Fibroblast of lung (primary cell): ENCODE measurements at regions not wholly inside any gene's neighbourhood (a gene's known extent, or its start where the extent isn't known, plus 50 kb on each side); places are given as distances from the start of the nearest gene placed in this dataset.

Source experiments
- DNase-seq, 2 donors: peaks; one replicate each; pipeline versions ENCODE4 v3.0.0 to v3.0.0-alpha.2; 2010; ENCODE audit warnings: low read depth in 2 of 2
- H2AFZ ChIP-seq: 2 replicates; pipeline ENCODE4 v1.5.1; 2012; ENCODE audit warnings: low read length, control low read depth, inconsistent platforms
- H3K27ac ChIP-seq: 2 replicates; pipeline ENCODE4 v1.5.1; 2011; ENCODE audit warnings: low read length, control low read depth; ENCODE audit not compliant: insufficient read depth
- H3K27me3 ChIP-seq: 2 replicates; pipeline ENCODE4 v1.5.1; 2011; ENCODE audit warnings: mild to moderate bottlenecking, low read length; ENCODE audit not compliant: control insufficient read depth, insufficient read depth
- H3K36me3 ChIP-seq: 2 replicates; pipeline ENCODE4 v1.5.1; 2011; ENCODE audit warnings: low read length; ENCODE audit not compliant: control insufficient read depth, insufficient read depth
- H3K4me1 ChIP-seq: 2 replicates; pipeline ENCODE4 v1.5.1; 2011; ENCODE audit warnings: low read length; ENCODE audit not compliant: control insufficient read depth, insufficient read depth; ENCODE audit errors: extremely low read depth
- H3K4me2 ChIP-seq: 2 replicates; pipeline ENCODE4 v1.5.1; 2011; ENCODE audit warnings: low read length, control low read depth; ENCODE audit not compliant: insufficient read depth; ENCODE audit errors: extremely low read depth
- H3K4me3 ChIP-seq, 4 experiments: fragments of 200-600 bp in 1 of 4; sonication (generic) in 1 of 4; replicated peaks in 1 of 4; 2 replicates each; pipeline ENCODE4 v1.5.1; 2011 to 2016; ENCODE audit warnings: low read length in 4 of 4, low read depth in 3 of 4, mild to moderate bottlenecking in 3 of 4, control low read depth in 2 of 4, inconsistent platforms in 1 of 4, mixed read lengths in 1 of 4; ENCODE audit not compliant: insufficient read depth in 1 of 4; ENCODE audit errors: control extremely low read depth in 1 of 4
- H3K79me2 ChIP-seq: 2 replicates; pipeline ENCODE4 v1.5.1; 2012; ENCODE audit warnings: mild to moderate bottlenecking, low read length, inconsistent platforms; ENCODE audit not compliant: control insufficient read depth, insufficient read depth
- H3K9ac ChIP-seq: 2 replicates; pipeline ENCODE4 v1.5.1; 2011; ENCODE audit warnings: mild to moderate bottlenecking, low read length, control low read depth; ENCODE audit not compliant: insufficient read depth
- H3K9me3 ChIP-seq: 2 replicates; pipeline ENCODE4 v1.5.1; 2012; ENCODE audit warnings: low read depth, low read length; ENCODE audit not compliant: control insufficient read depth, insufficient read depth
- H4K20me1 ChIP-seq: 2 replicates; pipeline ENCODE4 v1.5.1; 2011; ENCODE audit warnings: low read length; ENCODE audit not compliant: control insufficient read depth, insufficient read depth; ENCODE audit errors: extremely low read depth
- EZH2 ChIP-seq: IDR thresholded peaks from 2 replicates; pipeline ENCODE4 v1.5.1; 2012; ENCODE audit warnings: low read length, control low read depth, mild to moderate bottlenecking; ENCODE audit errors: missing control alignments
- TF ChIP-seq, protein P1 (sequence below), 2 donors: IDR thresholded peaks in 1 of 2; conservative IDR thresholded peaks in 1 of 2; 1 replicate in 1 of 2; 2 replicates in 1 of 2; pipeline ENCODE4 v1.5.1; 2011 to 2012; ENCODE audit warnings: low read length in 2 of 2, control low read depth in 1 of 2, inconsistent platforms in 1 of 2, low read depth in 1 of 2, mild to moderate bottlenecking in 1 of 2

DNA sequence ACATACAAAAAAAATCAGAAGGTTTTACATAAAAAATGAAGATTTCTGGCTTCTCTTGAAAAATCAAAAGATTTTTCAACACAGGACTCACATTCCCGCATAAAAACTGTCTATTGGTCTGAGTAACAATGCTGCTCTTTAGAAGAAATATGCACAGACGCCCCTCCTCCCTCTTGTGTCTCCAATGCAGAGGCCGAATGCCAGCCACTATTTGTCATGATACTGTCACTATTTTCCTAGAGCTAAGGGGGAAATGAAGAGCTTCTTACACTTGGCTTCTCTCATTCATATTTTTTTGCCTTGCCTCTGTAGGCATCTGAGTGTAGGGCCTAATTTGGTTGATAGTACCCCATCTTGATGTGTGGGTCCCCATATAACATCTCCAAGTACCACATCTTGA is 98.0 kb downstream of the BBS10 start:
- no peaks in the 10 kb centered on the region for H3K36me3 ChIP-seq
- no peaks in the 10 kb centered on the region for H3K9me3 ChIP-seq
- H3K79me2 ChIP-seq: no peaks in the 10 kb centered on the region
- TF ChIP-seq EZH2: no peak
- TF ChIP-seq, protein P1, sequence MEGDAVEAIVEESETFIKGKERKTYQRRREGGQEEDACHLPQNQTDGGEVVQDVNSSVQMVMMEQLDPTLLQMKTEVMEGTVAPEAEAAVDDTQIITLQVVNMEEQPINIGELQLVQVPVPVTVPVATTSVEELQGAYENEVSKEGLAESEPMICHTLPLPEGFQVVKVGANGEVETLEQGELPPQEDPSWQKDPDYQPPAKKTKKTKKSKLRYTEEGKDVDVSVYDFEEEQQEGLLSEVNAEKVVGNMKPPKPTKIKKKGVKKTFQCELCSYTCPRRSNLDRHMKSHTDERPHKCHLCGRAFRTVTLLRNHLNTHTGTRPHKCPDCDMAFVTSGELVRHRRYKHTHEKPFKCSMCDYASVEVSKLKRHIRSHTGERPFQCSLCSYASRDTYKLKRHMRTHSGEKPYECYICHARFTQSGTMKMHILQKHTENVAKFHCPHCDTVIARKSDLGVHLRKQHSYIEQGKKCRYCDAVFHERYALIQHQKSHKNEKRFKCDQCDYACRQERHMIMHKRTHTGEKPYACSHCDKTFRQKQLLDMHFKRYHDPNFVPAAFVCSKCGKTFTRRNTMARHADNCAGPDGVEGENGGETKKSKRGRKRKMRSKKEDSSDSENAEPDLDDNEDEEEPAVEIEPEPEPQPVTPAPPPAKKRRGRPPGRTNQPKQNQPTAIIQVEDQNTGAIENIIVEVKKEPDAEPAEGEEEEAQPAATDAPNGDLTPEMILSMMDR (conservative IDR thresholded peaks at IDR 0.05 in 1 of 2, IDR thresholded peaks at IDR 0.05 in 1 of 2; ENCODE audit: low read depth in 1 of 2, low read length in 2 of 2): no peak
- no peak overlapping the region for H3K4me3 ChIP-seq
- no peaks in the 10 kb centered on the region for H3K27me3 ChIP-seq
- H3K9ac ChIP-seq: no peak overlapping the region
- no peak overlapping the region for H2AFZ ChIP-seq
- peak in 1 of 2 donors; percentile 54 for DNase-seq
- H3K4me1 ChIP-seq: no peaks in the 10 kb centered on the region
- H3K4me2 ChIP-seq: no peak overlapping the region
- H3K27ac ChIP-seq: no peak overlapping the region
- H4K20me1 ChIP-seq: no peaks in the 10 kb centered on the region

DNA sequence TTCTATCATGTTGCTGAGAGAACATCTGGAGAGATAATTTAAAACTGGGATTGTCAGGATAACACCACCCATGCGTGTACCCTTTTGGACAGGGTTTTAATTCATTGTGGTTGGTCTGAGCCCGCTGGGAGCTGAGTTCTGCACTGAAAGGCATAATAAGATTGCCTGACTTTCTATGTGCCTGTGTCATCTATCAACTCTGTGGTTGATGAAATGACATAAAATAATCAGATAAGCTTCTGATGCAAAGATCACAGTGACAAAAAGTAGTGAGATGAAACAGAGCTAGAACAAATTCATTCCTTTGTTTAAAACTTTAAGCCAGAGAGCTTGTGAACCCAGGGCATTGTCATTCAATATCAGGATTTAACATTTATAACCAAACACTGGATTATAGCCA is 98.7 kb downstream of the BBS10 start:
- H3K4me2 ChIP-seq: no peak overlapping the region
- H3K4me1 ChIP-seq: no peaks in the 10 kb centered on the region
- DNase-seq: no peak
- no peaks in the 10 kb centered on the region for H3K79me2 ChIP-seq
- H4K20me1 ChIP-seq: no peaks in the 10 kb centered on the region
- no peaks in the 10 kb centered on the region for H3K36me3 ChIP-seq
- H2AFZ ChIP-seq: no peak overlapping the region
- no peak overlapping the region for H3K9ac ChIP-seq
- H3K4me3 ChIP-seq: no peak overlapping the region
- no peak overlapping the region for H3K27ac ChIP-seq
- H3K9me3 ChIP-seq: no peaks in the 10 kb centered on the region
- no peak for TF ChIP-seq EZH2
- TF ChIP-seq, protein P1 (conservative IDR thresholded peaks at IDR 0.05 in 1 of 2, IDR thresholded peaks at IDR 0.05 in 1 of 2; ENCODE audit: low read depth in 1 of 2, low read length in 2 of 2): no peak
- no peaks in the 10 kb centered on the region for H3K27me3 ChIP-seq

DNA sequence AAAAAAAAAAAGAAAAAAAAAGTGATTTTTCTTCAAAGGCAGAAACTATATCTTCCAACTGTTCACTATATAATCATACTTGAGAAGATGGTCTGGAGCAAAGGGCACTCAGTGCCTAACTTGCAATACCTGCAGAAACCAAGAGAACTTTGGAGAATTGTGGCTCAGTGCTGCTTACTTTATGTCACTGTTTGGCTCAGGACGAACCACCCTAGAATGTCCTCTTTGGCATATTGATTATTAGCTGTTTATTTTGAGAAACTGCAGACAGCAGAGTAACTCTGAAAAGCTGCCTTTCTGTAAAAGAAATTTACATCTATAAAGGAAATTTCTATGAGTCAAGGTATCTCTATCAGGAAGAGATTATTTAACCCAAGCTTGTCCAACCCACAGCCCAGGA is 100.2 kb downstream of the BBS10 start:
- no peak overlapping the region for H2AFZ ChIP-seq
- TF ChIP-seq, protein P1 (conservative IDR thresholded peaks at IDR 0.05 in 1 of 2, IDR thresholded peaks at IDR 0.05 in 1 of 2; ENCODE audit: low read depth in 1 of 2, low read length in 2 of 2): no peak
- no peak for TF ChIP-seq EZH2
- no peak for DNase-seq
- no peak overlapping the region for H3K4me2 ChIP-seq
- H3K4me3 ChIP-seq: no peak overlapping the region
- no peaks in the 10 kb centered on the region for H3K36me3 ChIP-seq
- no peaks in the 10 kb centered on the region for H3K79me2 ChIP-seq
- no peaks in the 10 kb centered on the region for H3K9me3 ChIP-seq
- H4K20me1 ChIP-seq: no peaks in the 10 kb centered on the region
- H3K27ac ChIP-seq: no peak overlapping the region
- H3K4me1 ChIP-seq: no peaks in the 10 kb centered on the region
- H3K9ac ChIP-seq: no peak overlapping the region
- no peaks in the 10 kb centered on the region for H3K27me3 ChIP-seq
